ENCODE measurements at regions not wholly inside any gene's neighbourhood (a gene's known extent, or its start where the extent isn't known, plus 50 kb on each side); places are given as distances from the start of the nearest gene placed in this dataset.

GRCh38 chr18:7482342-7482741, 84.8 kb upstream of the PTPRM start:
- DNase-seq (ENCODE audit: low read depth): no peak

GRCh38 chr18:7485616-7486015, 81.5 kb upstream of the PTPRM start:
- DNase-seq (ENCODE audit: low read depth): no peak

- DNase-seq (ENCODE audit: low read depth): no peak
Measured at GRCh38 chr18:7488571-7488970, 78.5 kb upstream of the PTPRM start.

GRCh38 chr18:7490104-7490503, 77.0 kb upstream of the PTPRM start:
- DNase-seq (ENCODE audit: low read depth): no peak

GRCh38 chr18:7492385-7492784, 74.7 kb upstream of the PTPRM start:
- DNase-seq (ENCODE audit: low read depth): no peak

DNA sequence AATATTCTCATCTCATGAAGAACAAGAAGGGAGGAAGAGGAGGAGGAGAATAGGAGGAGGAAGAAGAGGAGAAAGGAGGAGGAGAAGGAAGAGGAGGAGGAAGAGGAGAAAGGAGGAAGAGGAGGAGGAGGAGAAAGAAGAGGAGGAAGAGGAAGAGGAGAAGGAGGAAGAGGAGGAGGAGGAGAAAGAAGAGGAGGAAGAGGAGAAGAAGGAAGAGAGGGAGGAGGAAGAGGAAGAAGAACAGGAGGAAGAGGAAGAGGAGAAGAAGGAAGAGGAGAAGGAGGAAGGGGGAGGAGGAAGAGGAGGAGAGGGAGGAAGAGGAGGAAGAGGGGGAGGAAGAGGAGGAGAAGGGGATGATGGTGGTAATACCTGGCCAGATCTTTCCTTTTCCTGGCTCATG, 70.0 kb upstream of the PTPRM start:
- no peak for DNase-seq (ENCODE audit: low read depth)

DNA sequence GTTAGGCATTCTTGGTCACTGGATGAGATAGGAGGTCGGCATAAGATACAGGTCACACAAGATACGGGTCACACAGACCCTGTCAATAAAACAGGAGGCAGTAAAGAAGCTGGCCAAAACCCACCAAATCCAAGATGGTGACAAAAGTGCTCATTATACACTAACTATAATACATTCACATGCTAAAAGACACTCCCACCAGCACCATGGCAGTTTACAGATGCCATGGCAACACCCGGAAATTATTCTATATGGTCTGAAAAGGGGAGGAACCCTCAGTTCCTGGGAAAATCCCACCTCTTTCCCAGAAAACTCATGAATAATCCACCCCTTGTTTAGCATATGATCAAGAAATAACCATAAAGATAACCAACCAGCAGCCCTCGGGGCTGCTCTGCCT, 56.0 kb upstream of the PTPRM start:
- DNase-seq (ENCODE audit: low read depth): no peak

DNA sequence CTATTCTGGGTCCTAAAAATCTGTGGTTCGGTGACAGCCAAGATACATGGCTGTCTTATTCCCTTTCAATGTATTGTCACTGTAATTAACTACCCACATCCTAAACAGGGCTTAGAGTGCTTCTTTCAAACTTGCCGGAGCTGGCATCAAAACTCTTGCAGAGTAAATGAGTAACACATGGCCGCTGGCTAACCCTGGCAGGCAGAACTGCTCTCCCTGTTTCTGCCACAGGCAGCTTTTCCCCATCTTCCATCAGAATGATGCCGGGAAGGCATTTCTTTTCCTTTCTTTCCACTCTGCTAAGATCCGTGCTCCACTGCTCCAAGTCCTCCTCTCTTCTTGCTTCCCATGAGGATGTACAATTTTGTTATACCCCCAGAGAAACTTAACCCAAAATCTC, 54.8 kb upstream of the PTPRM start:
- DNase-seq (ENCODE audit: low read depth): peak; percentile 33

GRCh38 chr18:7512990-7513389, 54.1 kb upstream of the PTPRM start:
- no peak for DNase-seq (ENCODE audit: low read depth)

- no peak for DNase-seq (ENCODE audit: low read depth)
Measured at GRCh38 chr18:7514796-7515440, 52.2 kb upstream of the PTPRM start.

GRCh38 chr18:7516266-7517117, 50.6 kb upstream of the PTPRM start:
- DNase-seq (ENCODE audit: low read depth): no peak
